ENCODE measurements at regions not wholly inside any gene's neighbourhood (a gene's known extent, or its start where the extent isn't known, plus 50 kb on each side); places are given as distances from the start of the nearest gene placed in this dataset.

GRCh38 chr2:83923531-83923930, 535.5 kb downstream of the SUCLG1 start:
- H3K27me3 ChIP-seq (ENCODE audit: insufficient read depth, low read length): no peaks in the 10 kb centered on the region
- Mint-ChIP-seq H3K9me3 (peaks cover 0 to 6% (median 0%) of the 10 kb centered on the region in 8 donors), H3K4me3 (no peak overlapping the region), H3K27ac (no peak overlapping the region), H3K4me1 (no peaks in the 10 kb centered on the region), H3K27me3 (peaks cover 0 to 2% of the 10 kb centered on the region in 2 donors), H3K36me3 (no peaks in the 10 kb centered on the region)
- no peak overlapping the region for H3K27ac ChIP-seq (ENCODE audit: low read depth, low read length)
- H3K36me3 ChIP-seq (ENCODE audit: insufficient read depth, low read length): no peaks in the 10 kb centered on the region
- no peaks in the 10 kb centered on the region for H3K4me1 ChIP-seq (ENCODE audit: insufficient read depth, low read length)
- intact Hi-C loops (cut with micrococcal nuclease): no loop called here
- ChIA-PET POLR2A (ENCODE audit: partially characterized antibody) (no interaction called here), CTCF (ENCODE audit: partially characterized antibody) (no interaction called here)
- no peak for DNase-seq
- H3K4me3 ChIP-seq (ENCODE audit: low read length in 2 of 2): no peak overlapping the region
- H3K9me3 ChIP-seq (ENCODE audit: control insufficient read depth in 1 of 2, low read length in 2 of 2): no peaks in the 10 kb centered on the region

- H3K4me1 Mint-ChIP-seq: no peaks in the 10 kb centered on the region
- no peak overlapping the region for H3K4me3 Mint-ChIP-seq
- no peaks in the 10 kb centered on the region for H3K4me1 ChIP-seq (ENCODE audit: insufficient read depth, low read length)
Measured at GRCh38 chr2:83916559-83916958, 542.5 kb downstream of the SUCLG1 start.

GRCh38 chr2:83915381-83915780, 543.7 kb downstream of the SUCLG1 start:
- intact Hi-C loops (cut with micrococcal nuclease): no loop called here
- no peak for DNase-seq
- Histone ChIP-seq H3K36me3 (ENCODE audit: insufficient read depth, low read length) (no peaks in the 10 kb centered on the region), H3K27me3 (ENCODE audit: insufficient read depth, low read length) (no peaks in the 10 kb centered on the region), H3K4me1 (ENCODE audit: insufficient read depth, low read length) (no peaks in the 10 kb centered on the region), H3K9me3 (ENCODE audit: control insufficient read depth in 1 of 2, low read length in 2 of 2) (no peaks in the 10 kb centered on the region), H3K27ac (ENCODE audit: low read depth, low read length) (no peak overlapping the region), H3K4me3 (ENCODE audit: low read length in 2 of 2) (no peak overlapping the region)
- Mint-ChIP-seq H3K4me3 (no peak overlapping the region), H3K9me3 (peaks cover 0 to 8% (median 1%) of the 10 kb centered on the region in 8 donors), H3K4me1 (no peaks in the 10 kb centered on the region), H3K27ac (no peak overlapping the region), H3K27me3 (peaks cover 0 to 4% of the 10 kb centered on the region in 2 donors), H3K36me3 (no peaks in the 10 kb centered on the region)
- POLR2A ChIA-PET (ENCODE audit: partially characterized antibody): no interaction called here
- CTCF ChIA-PET (ENCODE audit: partially characterized antibody): no interaction called here

More at GRCh38 chr2:83916559-83916958, 542.5 kb downstream of the SUCLG1 start:
- intact Hi-C loops (cut with micrococcal nuclease): no loop called here
- POLR2A ChIA-PET (ENCODE audit: partially characterized antibody): no interaction called here
- Histone ChIP-seq H3K27me3 (ENCODE audit: insufficient read depth, low read length) (no peaks in the 10 kb centered on the region), H3K36me3 (ENCODE audit: insufficient read depth, low read length) (no peaks in the 10 kb centered on the region), H3K4me3 (ENCODE audit: low read length in 2 of 2) (no peak overlapping the region), H3K9me3 (ENCODE audit: control insufficient read depth in 1 of 2, low read length in 2 of 2) (no peaks in the 10 kb centered on the region), H3K27ac (ENCODE audit: low read depth, low read length) (no peak overlapping the region)
- DNase-seq: no peak
- H3K36me3 Mint-ChIP-seq: no peaks in the 10 kb centered on the region
- CTCF ChIA-PET (ENCODE audit: partially characterized antibody): no interaction called here
- peaks cover 0 to 5% of the 10 kb centered on the region in 2 donors for H3K27me3 Mint-ChIP-seq
- H3K27ac Mint-ChIP-seq: no peak overlapping the region
- H3K9me3 Mint-ChIP-seq: peaks cover 0 to 10% (median 3%) of the 10 kb centered on the region in 8 donors

- H3K36me3 ChIP-seq (ENCODE audit: insufficient read depth, low read length): no peaks in the 10 kb centered on the region
- Mint-ChIP-seq H3K36me3 (no peaks in the 10 kb centered on the region), H3K27ac (no peak overlapping the region), H3K4me1 (no peaks in the 10 kb centered on the region), H3K4me3 (no peak overlapping the region), H3K9me3 (peaks cover 0 to 2% (median under 1%) of the 10 kb centered on the region in 8 donors), H3K27me3 (peaks cover 0 to 1% of the 10 kb centered on the region in 2 donors)
- H3K27ac ChIP-seq (ENCODE audit: low read depth, low read length): no peak overlapping the region
- no peak for DNase-seq
- intact Hi-C loops (cut with micrococcal nuclease): no loop called here
- no peak overlapping the region for H3K4me3 ChIP-seq (ENCODE audit: low read length in 2 of 2)
- H3K9me3 ChIP-seq (ENCODE audit: control insufficient read depth in 1 of 2, low read length in 2 of 2): no peaks in the 10 kb centered on the region
- POLR2A ChIA-PET (ENCODE audit: partially characterized antibody): no interaction called here
- no peaks in the 10 kb centered on the region for H3K4me1 ChIP-seq (ENCODE audit: insufficient read depth, low read length)
- no peaks in the 10 kb centered on the region for H3K27me3 ChIP-seq (ENCODE audit: insufficient read depth, low read length)
- CTCF ChIA-PET (ENCODE audit: partially characterized antibody): no interaction called here
Measured at GRCh38 chr2:83908750-83909149, 550.3 kb downstream of the SUCLG1 start.

- Mint-ChIP-seq H3K27me3 (no peaks in the 10 kb centered on the region), H3K36me3 (no peaks in the 10 kb centered on the region), H3K27ac (no peak overlapping the region), H3K9me3 (peaks cover 0 to 5% (median 0%) of the 10 kb centered on the region in 8 donors), H3K4me3 (no peak overlapping the region), H3K4me1 (no peaks in the 10 kb centered on the region)
- CTCF ChIA-PET (ENCODE audit: partially characterized antibody): no interaction called here
- intact Hi-C loops (cut with micrococcal nuclease): no loop called here
- Histone ChIP-seq H3K27me3 (ENCODE audit: insufficient read depth, low read length) (no peaks in the 10 kb centered on the region), H3K4me3 (ENCODE audit: low read length in 2 of 2) (no peak overlapping the region), H3K4me1 (ENCODE audit: insufficient read depth, low read length) (no peaks in the 10 kb centered on the region), H3K27ac (ENCODE audit: low read depth, low read length) (no peak overlapping the region), H3K36me3 (ENCODE audit: insufficient read depth, low read length) (no peaks in the 10 kb centered on the region), H3K9me3 (ENCODE audit: control insufficient read depth in 1 of 2, low read length in 2 of 2) (no peaks in the 10 kb centered on the region)
- no peak for DNase-seq
- POLR2A ChIA-PET (ENCODE audit: partially characterized antibody): no interaction called here
Measured at GRCh38 chr2:83901317-83901716, 557.8 kb downstream of the SUCLG1 start.

GRCh38 chr2:83900862-83901261, 558.2 kb downstream of the SUCLG1 start:
- Mint-ChIP-seq H3K9me3 (peaks cover 0 to 5% (median 0%) of the 10 kb centered on the region in 8 donors), H3K36me3 (no peaks in the 10 kb centered on the region), H3K27me3 (no peaks in the 10 kb centered on the region), H3K4me1 (no peaks in the 10 kb centered on the region), H3K4me3 (no peak overlapping the region), H3K27ac (no peak overlapping the region)
- no peaks in the 10 kb centered on the region for H3K9me3 ChIP-seq (ENCODE audit: control insufficient read depth in 1 of 2, low read length in 2 of 2)
- H3K27ac ChIP-seq (ENCODE audit: low read depth, low read length): no peak overlapping the region
- ChIA-PET POLR2A (ENCODE audit: partially characterized antibody) (no interaction called here), CTCF (ENCODE audit: partially characterized antibody) (no interaction called here)
- H3K4me3 ChIP-seq (ENCODE audit: low read length in 2 of 2): no peak overlapping the region
- DNase-seq: no peak
- no peaks in the 10 kb centered on the region for H3K4me1 ChIP-seq (ENCODE audit: insufficient read depth, low read length)
- no peaks in the 10 kb centered on the region for H3K36me3 ChIP-seq (ENCODE audit: insufficient read depth, low read length)
- intact Hi-C loops (cut with micrococcal nuclease): no loop called here
- H3K27me3 ChIP-seq (ENCODE audit: insufficient read depth, low read length): no peaks in the 10 kb centered on the region

- H3K27ac ChIP-seq (ENCODE audit: low read depth, low read length): no peak overlapping the region
Measured at GRCh38 chr2:83899271-83899670, 559.8 kb downstream of the SUCLG1 start.

GRCh38 chr2:83894976-83895375, 564.1 kb downstream of the SUCLG1 start:
- Histone ChIP-seq H3K4me1 (ENCODE audit: insufficient read depth, low read length) (no peaks in the 10 kb centered on the region), H3K36me3 (ENCODE audit: insufficient read depth, low read length) (no peaks in the 10 kb centered on the region), H3K27ac (ENCODE audit: low read depth, low read length) (no peak overlapping the region), H3K9me3 (ENCODE audit: control insufficient read depth in 1 of 2, low read length in 2 of 2) (no peaks in the 10 kb centered on the region), H3K27me3 (ENCODE audit: insufficient read depth, low read length) (no peaks in the 10 kb centered on the region), H3K4me3 (ENCODE audit: low read length in 2 of 2) (no peak overlapping the region)
- CTCF ChIA-PET (ENCODE audit: partially characterized antibody): no interaction called here
- Mint-ChIP-seq H3K4me3 (no peak overlapping the region), H3K36me3 (no peaks in the 10 kb centered on the region), H3K9me3 (peaks cover 0 to 5% (median 0%) of the 10 kb centered on the region in 8 donors), H3K27ac (no peak overlapping the region), H3K4me1 (no peaks in the 10 kb centered on the region), H3K27me3 (no peaks in the 10 kb centered on the region)
- POLR2A ChIA-PET (ENCODE audit: partially characterized antibody): no interaction called here
- intact Hi-C loops (cut with micrococcal nuclease): no loop called here
- no peak for DNase-seq

More at GRCh38 chr2:83899271-83899670, 559.8 kb downstream of the SUCLG1 start:
- Mint-ChIP-seq H3K36me3 (no peaks in the 10 kb centered on the region), H3K4me3 (no peak overlapping the region), H3K27me3 (no peaks in the 10 kb centered on the region), H3K9me3 (peaks cover 0 to 5% (median 0%) of the 10 kb centered on the region in 8 donors), H3K27ac (no peak overlapping the region), H3K4me1 (no peaks in the 10 kb centered on the region)
- Histone ChIP-seq H3K36me3 (ENCODE audit: insufficient read depth, low read length) (no peaks in the 10 kb centered on the region), H3K27me3 (ENCODE audit: insufficient read depth, low read length) (no peaks in the 10 kb centered on the region), H3K4me3 (ENCODE audit: low read length in 2 of 2) (no peak overlapping the region), H3K4me1 (ENCODE audit: insufficient read depth, low read length) (no peaks in the 10 kb centered on the region), H3K9me3 (ENCODE audit: control insufficient read depth in 1 of 2, low read length in 2 of 2) (no peaks in the 10 kb centered on the region)
- ChIA-PET CTCF (ENCODE audit: partially characterized antibody) (no interaction called here), POLR2A (ENCODE audit: partially characterized antibody) (no interaction called here)
- DNase-seq: no peak
- intact Hi-C loops (cut with micrococcal nuclease): no loop called here

Data from CD4-positive, alpha-beta memory T cell (primary cell).